H1 (cell line): ENCODE measurements at regions not wholly inside any gene's neighbourhood (a gene's known extent, or its start where the extent isn't known, plus 50 kb on each side); places are given as distances from the start of the nearest gene placed in this dataset.

ENCODE experiments used
- CTCF ChIA-PET: fragments of 300-600 bp; sonication (Branson Sonifier 250); formaldehyde crosslinking; loops from one replicate; lab custom pipeline; 2021; ENCODE audit not compliant: partially characterized antibody; lab: Charles Lee
- POLR2A ChIA-PET: fragments of 300-600 bp; sonication (Branson Sonifier 250); formaldehyde crosslinking; loops from one replicate; lab custom pipeline; 2021; ENCODE audit warnings: inconsistent platforms; ENCODE audit not compliant: partially characterized antibody; lab: Charles Lee
- DNase-seq, 2 experiments: peaks; one replicate each; pipeline versions ENCODE4 v3.0.0 to v3.0.0-alpha.2; 2010 to 2022; ENCODE audit warnings: low spot score in 2 of 2, low read depth in 1 of 2, mixed read lengths in 1 of 2
- FAIRE-seq: peaks from 2 replicates; lab custom pipeline; 2011; peaks lifted over from hg19 to GRCh38; lab: Jason Lieb, UNC
- H2AFZ ChIP-seq: 2 replicates; pipeline ENCODE4 v1.8.1; 2012; ENCODE audit warnings: low read length, inconsistent platforms
- H2AK5ac ChIP-seq: 2 replicates; pipeline ENCODE4 v1.6.1; 2013; ENCODE audit warnings: low read depth, low read length
- H2BK120ac ChIP-seq: replicated peaks from 2 replicates; pipeline ENCODE3; 2013; ENCODE audit warnings: low read depth, low read length, inconsistent platforms
- H2BK12ac ChIP-seq: 2 replicates; pipeline ENCODE4 v1.6.1; 2013; ENCODE audit warnings: low read depth, low read length
- H2BK15ac ChIP-seq: 2 replicates; pipeline ENCODE4 v1.6.1; 2013; ENCODE audit warnings: low read length
- H2BK20ac ChIP-seq: 2 replicates; pipeline ENCODE4 v1.6.1; 2013; ENCODE audit warnings: low read length
- H2BK5ac ChIP-seq: 2 replicates; pipeline ENCODE4 v1.6.1; 2013; ENCODE audit warnings: low read depth, low read length
- H3K14ac ChIP-seq: 2 replicates; pipeline ENCODE4 v1.6.1; 2013; ENCODE audit warnings: inconsistent platforms; ENCODE audit not compliant: insufficient read length
- H3K18ac ChIP-seq: 2 replicates; pipeline ENCODE4 v1.6.1; 2013; ENCODE audit warnings: low read length; ENCODE audit errors: extremely low read depth
- H3K23ac ChIP-seq: 2 replicates; pipeline ENCODE4 v1.6.1; 2013; ENCODE audit warnings: inconsistent platforms; ENCODE audit not compliant: insufficient read length
- H3K23me2 ChIP-seq: 2 replicates; pipeline ENCODE4 v1.6.1; 2013; ENCODE audit warnings: low read depth, low read length
- H3K27ac ChIP-seq: 2 replicates; pipeline ENCODE4 v1.6.1; 2011; ENCODE audit warnings: low read depth, low read length, inconsistent platforms
- H3K27me3 ChIP-seq, 4 experiments: replicated peaks in 1 of 4; 1 replicate in 1 of 4; 2 replicates in 3 of 4; pipeline versions ENCODE4 v1.6.1 to v1.8.1; 2011 to 2013; ENCODE audit warnings: low read length in 3 of 4, mild to moderate bottlenecking in 3 of 4, inconsistent platforms in 2 of 4, mixed read lengths in 2 of 4, moderate library complexity in 1 of 4; ENCODE audit not compliant: control insufficient read depth in 3 of 4, insufficient read depth in 3 of 4; ENCODE audit errors: extremely low read depth in 1 of 4
- H3K36me3 ChIP-seq, 4 experiments: 2 replicates each; pipeline versions ENCODE4 v1.6.1 to v1.8.1; 2011 to 2013; ENCODE audit warnings: mild to moderate bottlenecking in 4 of 4, low read length in 3 of 4, moderate library complexity in 2 of 4, control low read depth in 1 of 4, inconsistent platforms in 1 of 4; ENCODE audit not compliant: insufficient read depth in 4 of 4, control insufficient read depth in 2 of 4
- H3K4ac ChIP-seq: replicated peaks from 2 replicates; pipeline ENCODE3; 2013; ENCODE audit warnings: low read length, low read depth, mixed read lengths, inconsistent platforms; ENCODE audit not compliant: insufficient read length
- H3K4me1 ChIP-seq, 4 experiments: replicated peaks in 1 of 4; 1 replicate in 1 of 4; 2 replicates in 3 of 4; pipeline versions ENCODE4 v1.6.1 to v1.8.1; 2011 to 2013; ENCODE audit warnings: low read length in 3 of 4, inconsistent platforms in 2 of 4, mixed read lengths in 1 of 4; ENCODE audit not compliant: insufficient read depth in 4 of 4, control insufficient read depth in 3 of 4
- H3K4me2 ChIP-seq, 2 experiments: 2 replicates each; pipeline versions ENCODE4 v1.6.1 to v1.8.1; 2011 to 2013; ENCODE audit warnings: low read depth in 2 of 2, low read length in 2 of 2, control low read depth in 1 of 2, inconsistent platforms in 1 of 2, mild to moderate bottlenecking in 1 of 2; ENCODE audit not compliant: insufficient read depth in 1 of 2
- H3K4me3 ChIP-seq, 4 experiments: fragments of 200-600, 300-600 bp in 1 of 4; sonication (generic), shearing (Covaris generic), sonication (Bioruptor Twin) in 1 of 4; 2 replicates each; pipeline versions ENCODE4 v1.5.1 to v1.8.1; 2011 to 2016; ENCODE audit warnings: low read length in 4 of 4, low read depth in 3 of 4, control low read depth in 2 of 4, inconsistent platforms in 2 of 4, mild to moderate bottlenecking in 2 of 4, mixed read lengths in 1 of 4, moderate library complexity in 1 of 4; ENCODE audit not compliant: insufficient read depth in 2 of 4; ENCODE audit errors: extremely low read depth in 1 of 4
- H3K56ac ChIP-seq: replicated peaks from 2 replicates; pipeline ENCODE3; 2013; ENCODE audit warnings: low read depth, mild to moderate bottlenecking, mixed read lengths, low read length, inconsistent platforms; ENCODE audit not compliant: insufficient read length
- H3K79me1 ChIP-seq: 2 replicates; pipeline ENCODE4 v1.6.1; 2013; ENCODE audit warnings: low read depth, low read length, control low read depth
- H3K79me2 ChIP-seq, 2 experiments: 2 replicates each; pipeline versions ENCODE4 v1.6.1 to v1.8.1; 2012 to 2013; ENCODE audit warnings: low read length in 2 of 2, mild to moderate bottlenecking in 2 of 2, inconsistent platforms in 1 of 2; ENCODE audit not compliant: insufficient read depth in 2 of 2, control insufficient read depth in 1 of 2
- H3K9ac ChIP-seq, 4 experiments: replicated peaks in 1 of 4; 1 replicate in 1 of 4; 2 replicates in 3 of 4; pipeline versions ENCODE4 v1.6.1 to v1.8.1; 2011 to 2013; ENCODE audit warnings: low read depth in 3 of 4, low read length in 3 of 4, control low read depth in 2 of 4, mild to moderate bottlenecking in 2 of 4, moderate library complexity in 2 of 4, inconsistent platforms in 1 of 4; ENCODE audit errors: extremely low read depth in 1 of 4
- H3K9me3 ChIP-seq, 2 experiments: 2 replicates each; pipeline versions ENCODE4 v1.6.1 to v1.8.1; 2012 to 2013; ENCODE audit warnings: mild to moderate bottlenecking in 2 of 2, moderate library complexity in 2 of 2, control low read depth in 1 of 2, inconsistent platforms in 1 of 2, low read depth in 1 of 2, low read length in 1 of 2, mixed read lengths in 1 of 2; ENCODE audit not compliant: insufficient read depth in 2 of 2
- H4K20me1 ChIP-seq, 2 experiments: replicated peaks in 1 of 2; 2 replicates each; pipeline versions ENCODE3 to v1.8.1; 2011 to 2013; ENCODE audit warnings: inconsistent platforms in 2 of 2, low read length in 2 of 2, mild to moderate bottlenecking in 1 of 2; ENCODE audit not compliant: insufficient read depth in 2 of 2, control insufficient read depth in 1 of 2
- H4K5ac ChIP-seq: 2 replicates; pipeline ENCODE4 v1.6.1; 2013; ENCODE audit warnings: low read length, low read depth, mixed read lengths, inconsistent platforms; ENCODE audit not compliant: insufficient read length
- H4K8ac ChIP-seq: 2 replicates; pipeline ENCODE4 v1.8.0; 2013; ENCODE audit warnings: mild to moderate bottlenecking, moderate library complexity, low read length, inconsistent platforms; ENCODE audit not compliant: insufficient read depth; ENCODE audit errors: extremely low read depth
- H4K91ac ChIP-seq: replicated peaks from 2 replicates; pipeline ENCODE3; 2013; ENCODE audit warnings: low read length, mixed read lengths, inconsistent platforms; ENCODE audit not compliant: insufficient read length
- ASH2L ChIP-seq: fragments of 200-600, 300-600 bp; sonication (generic); IDR thresholded peaks from one replicate; pipeline ENCODE4 v1.7.1; 2017; ENCODE audit warnings: low read length
- CREB1 ChIP-seq: IDR thresholded peaks from 2 replicates; pipeline ENCODE4 v1.6.1; 2012; ENCODE audit warnings: inconsistent platforms
- GABPA ChIP-seq: IDR thresholded peaks from 2 replicates; pipeline ENCODE4 v1.6.1; 2011; ENCODE audit warnings: mild to moderate bottlenecking, low read length, moderate library complexity, borderline replicate concordance; ENCODE audit not compliant: insufficient read depth
- MAFK ChIP-seq: IDR thresholded peaks from 2 replicates; pipeline ENCODE4 v1.6.1; 2012; ENCODE audit warnings: low read depth, mild to moderate bottlenecking, improper control_type of control experiment, low read length
- POLR2A ChIP-seq, 2 experiments: IDR thresholded peaks; 1 replicate in 1 of 2; 2 replicates in 1 of 2; pipeline ENCODE4 v1.6.1; 2011; ENCODE audit warnings: low read depth in 2 of 2, low read length in 2 of 2, mild to moderate bottlenecking in 2 of 2; ENCODE audit errors: control extremely low read depth in 1 of 2
- SIN3A ChIP-seq, 2 experiments: IDR thresholded peaks in 1 of 2; conservative IDR thresholded peaks in 1 of 2; 2 replicates each; pipeline ENCODE4 v1.6.1; 2011 to 2012; ENCODE audit warnings: low read length in 2 of 2, improper control_type of control experiment in 1 of 2, low read depth in 1 of 2, mild to moderate bottlenecking in 1 of 2
- TAF7 ChIP-seq: optimal IDR thresholded peaks from 2 replicates; pipeline ENCODE3; 2011; ENCODE audit warnings: low read depth, mild to moderate bottlenecking, inconsistent platforms, low read length, moderate library complexity, borderline replicate concordance
- TBP ChIP-seq: IDR thresholded peaks from 2 replicates; pipeline ENCODE4 v1.6.1; 2011; ENCODE audit warnings: low read depth, low read length, improper control_type of control experiment
- ZNF274 ChIP-seq: IDR thresholded peaks from 2 replicates; pipeline ENCODE4 v1.7.0; 2012; ENCODE audit warnings: low read length, borderline replicate concordance; ENCODE audit errors: extremely low read depth
- TF ChIP-seq, protein P1 (sequence below): IDR thresholded peaks from 2 replicates; pipeline ENCODE4 v1.6.1; 2012; ENCODE audit warnings: inconsistent platforms

DNA sequence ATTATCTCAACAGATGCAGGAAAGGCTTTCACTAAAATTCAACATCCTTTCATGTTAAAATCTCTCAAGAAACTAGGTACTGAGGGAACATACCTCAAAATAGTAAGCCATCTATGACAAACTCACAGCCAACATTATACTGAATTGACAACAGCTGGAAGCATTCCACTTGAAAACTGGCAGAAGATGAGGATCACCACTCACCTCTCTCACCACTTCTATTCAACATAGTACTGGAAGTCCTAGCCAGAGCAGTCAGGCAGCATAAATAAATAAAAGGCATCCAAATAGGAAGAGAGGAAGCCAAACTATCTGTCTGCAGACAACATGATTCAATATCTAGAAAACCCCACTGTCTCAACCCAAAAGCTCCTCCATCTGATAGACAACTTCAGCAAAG lies 203.6 kb upstream of the GRAMD2B start:
- no peak overlapping the region for H2BK15ac ChIP-seq
- H2BK20ac ChIP-seq = no peak overlapping the region
- H3K4me3 ChIP-seq = no peak overlapping the region
- DNase-seq = no peak
- H2BK12ac ChIP-seq = no peak overlapping the region
- no peak overlapping the region for H2AK5ac ChIP-seq
- H3K9me3 ChIP-seq = no peaks in the 10 kb centered on the region
- no peak overlapping the region for H3K9ac ChIP-seq
- H3K4ac ChIP-seq = no peak overlapping the region
- H3K23me2 ChIP-seq = no peaks in the 10 kb centered on the region
- no peak overlapping the region for H4K5ac ChIP-seq
- no peak overlapping the region for H2AFZ ChIP-seq
- no peak for TF ChIP-seq POLR2A (IDR thresholded peaks at IDR 0.05; ENCODE audit: control extremely low read depth in 1 of 2, low read depth in 2 of 2, low read length in 2 of 2)
- TF ChIP-seq, protein P1, sequence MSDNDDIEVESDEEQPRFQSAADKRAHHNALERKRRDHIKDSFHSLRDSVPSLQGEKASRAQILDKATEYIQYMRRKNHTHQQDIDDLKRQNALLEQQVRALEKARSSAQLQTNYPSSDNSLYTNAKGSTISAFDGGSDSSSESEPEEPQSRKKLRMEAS = no peak
- TF ChIP-seq ZNF274 = no peak
- no peak for TF ChIP-seq SIN3A (conservative IDR thresholded peaks at IDR 0.05 in 1 of 2, IDR thresholded peaks at IDR 0.05 in 1 of 2; ENCODE audit: low read depth in 1 of 2, low read length in 2 of 2)
- no peak for TF ChIP-seq ASH2L
- no peak for TF ChIP-seq CREB1
- no peak for TF ChIP-seq GABPA
- TF ChIP-seq TAF7 = no peak
- no peak for TF ChIP-seq TBP
- TF ChIP-seq MAFK = no peak
- TF ChIP-seq, all 59 proteins: peak for 0
- Histone ChIP-seq H3K79me1 (no peaks in the 10 kb centered on the region), H3K79me2 (no peaks in the 10 kb centered on the region), H3K27ac (no peak overlapping the region), H3K36me3 (no peaks in the 10 kb centered on the region), H3K14ac (no peak overlapping the region), H4K91ac (no peak overlapping the region), H4K20me1 (no peaks in the 10 kb centered on the region), H4K8ac (no peak overlapping the region), H2BK120ac (no peak overlapping the region), H3K23ac (no peak overlapping the region), H3K56ac (no peak overlapping the region), H3K4me1 (no peaks in the 10 kb centered on the region), H2BK5ac (no peak overlapping the region), H3K27me3 (peaks cover 0 to 1% (median 0%) of the 10 kb centered on the region in 4 experiments; a peak in 1 of 7 replicates), H3K4me2 (no peak overlapping the region), H3K18ac (no peak overlapping the region)
- ChIA-PET POLR2A (no interaction called here), CTCF (no interaction called here)
- FAIRE-seq = no peak
